Right ventricle myocardium inferior (tissue), 1 donor: ENCODE measurements at regions not wholly inside any gene's neighbourhood (a gene's known extent, or its start where the extent isn't known, plus 50 kb on each side); places are given as distances from the start of the nearest gene placed in this dataset.

ENCODE experiments used
- ATAC-seq: fragments of 200-7000 bp; cut with Tn5 transposase; one replicate; pipeline ENCODE4 v1.9.1; 2020; ENCODE audit warnings: mild to moderate bottlenecking, moderate library complexity
- DNase-seq: peaks from one replicate; pipeline ENCODE4 v3.0.0; 2021; ENCODE audit errors: missing footprints
- intact Hi-C: fragments of 100-400 bp; cut with DNase I; formaldehyde crosslinking; loops from one replicate; pipeline ENCODE4 v1.11.0; 2022
- donor health status: DM: no; HTN: yes; CAD: no; lungs with severe emphysema.

GRCh38 chr6:19319005-19319404, 518.2 kb upstream of the ID4 start:
- no peak for ATAC-seq
- DNase-seq: no peak
- intact Hi-C loops: no loop called here

GRCh38 chr6:19320111-19320581, 517.0 kb upstream of the ID4 start:
- no peak for ATAC-seq
- no peak for DNase-seq
- intact Hi-C loops: no loop called here

- ATAC-seq (no peak), DNase-seq (no peak)
- intact Hi-C loops: no loop called here
Observed at GRCh38 chr6:19322691-19323485, 514.3 kb upstream of the ID4 start.

- intact Hi-C loops: no loop called here
- DNase-seq (no peak), ATAC-seq (no peak)
Observed at GRCh38 chr6:19324376-19324775, 512.8 kb upstream of the ID4 start.

- ATAC-seq: no peak
- intact Hi-C loops: no loop called here
- DNase-seq: no peak
Observed at GRCh38 chr6:19325335-19325789, 511.8 kb upstream of the ID4 start.

- DNase-seq: no peak
- intact Hi-C loops: no loop called here
Observed at GRCh38 chr6:19327241-19327640, 509.9 kb upstream of the ID4 start.

GRCh38 chr6:19327661-19328060, 509.5 kb upstream of the ID4 start:
- DNase-seq: no peak
- intact Hi-C loops: no loop called here
- no peak for ATAC-seq

More at GRCh38 chr6:19327241-19327640, 509.9 kb upstream of the ID4 start:
- ATAC-seq: no peak

- ATAC-seq: no peak
- DNase-seq: no peak
- intact Hi-C loops: no loop called here
Observed at GRCh38 chr6:19329078-19329477, 508.1 kb upstream of the ID4 start.

- intact Hi-C loops: no loop called here
- ATAC-seq (no peak), DNase-seq (no peak)
Observed at GRCh38 chr6:19331089-19331488, 506.1 kb upstream of the ID4 start.

- ATAC-seq: no peak
- intact Hi-C loops: no loop called here
- no peak for DNase-seq
Observed at GRCh38 chr6:19332806-19333460, 504.2 kb upstream of the ID4 start.

GRCh38 chr6:19333936-19334335, 503.2 kb upstream of the ID4 start:
- no peak for ATAC-seq
- no peak for DNase-seq
- intact Hi-C loops: no loop called here

- intact Hi-C loops: no loop called here
Observed at GRCh38 chr6:19336579-19336978, 500.6 kb upstream of the ID4 start.

GRCh38 chr6:19337101-19337500, 500.1 kb upstream of the ID4 start:
- intact Hi-C loops: no loop called here
- no peak for ATAC-seq
- DNase-seq: no peak

More at GRCh38 chr6:19336579-19336978, 500.6 kb upstream of the ID4 start:
- no peak for ATAC-seq
- no peak for DNase-seq

GRCh38 chr6:19342616-19343015, 494.6 kb upstream of the ID4 start:
- ATAC-seq: no peak

GRCh38 chr6:19349429-19349828, 487.7 kb upstream of the ID4 start:
- DNase-seq: no peak
- no peak for ATAC-seq
- intact Hi-C loops: no loop called here

More at GRCh38 chr6:19342616-19343015, 494.6 kb upstream of the ID4 start:
- intact Hi-C loops: no loop called here
- no peak for DNase-seq

- no peak for ATAC-seq
- intact Hi-C loops: no loop called here
- DNase-seq: no peak
Observed at GRCh38 chr6:19354181-19354580, 483.0 kb upstream of the ID4 start.

- DNase-seq (no peak), ATAC-seq (no peak)
- intact Hi-C loops: no loop called here
Observed at GRCh38 chr6:19356692-19357091, 480.5 kb upstream of the ID4 start.

GRCh38 chr6:19362396-19362795, 474.8 kb upstream of the ID4 start:
- intact Hi-C loops: no loop called here
- no peak for ATAC-seq
- DNase-seq: peak; percentile 50

- ATAC-seq: no peak
- no peak for DNase-seq
- intact Hi-C loops: no loop called here
Observed at GRCh38 chr6:19368511-19368910, 468.7 kb upstream of the ID4 start.

- DNase-seq (no peak), ATAC-seq (no peak)
- intact Hi-C loops: no loop called here
Observed at GRCh38 chr6:19369785-19370184, 467.4 kb upstream of the ID4 start.
